Activated CD4-positive, alpha-beta memory T cell treated with anti-CD3 and anti-CD28 coated beads, Interleukin-2, amount 10 ng/mL, durations not matched to agents 7 days and 5 days (primary cell): ENCODE measurements at regions not wholly inside any gene's neighbourhood (a gene's known extent, or its start where the extent isn't known, plus 50 kb on each side); places are given as distances from the start of the nearest gene placed in this dataset.

Experiments used
- CTCF ChIA-PET: fragments of 350-600 bp; sonication (Branson Sonifier 250); formaldehyde crosslinking; loops from one replicate; lab custom pipeline; 2021; ENCODE audit warnings: antibody characterized with exemption, inconsistent platforms; lab: Charles Lee
- POLR2A ChIA-PET: fragments of 350-600 bp; sonication (Branson Sonifier 250); formaldehyde crosslinking; loops from one replicate; lab custom pipeline; 2021; ENCODE audit warnings: antibody characterized with exemption; lab: Charles Lee
- DNase-seq: peaks from one replicate; pipeline ENCODE4 v3.0.0-alpha.2; 2020
- H3K27ac Mint-ChIP-seq: one replicate; pipeline ENCODE4 v1.8.0; 2021; ENCODE audit warnings: mild to moderate bottlenecking, mixed read lengths
- H3K27me3 Mint-ChIP-seq: one replicate; pipeline ENCODE4 v1.8.0; 2021; ENCODE audit warnings: mixed read lengths
- H3K36me3 Mint-ChIP-seq: one replicate; pipeline ENCODE4 v1.8.0; 2021; ENCODE audit warnings: low read depth, mixed read lengths
- H3K4me1 Mint-ChIP-seq: one replicate; pipeline ENCODE4 v1.8.0; 2021; ENCODE audit warnings: mixed read lengths
- H3K4me3 Mint-ChIP-seq: one replicate; pipeline ENCODE4 v1.8.0; 2021; ENCODE audit warnings: mild to moderate bottlenecking, mixed read lengths
- H3K9me3 Mint-ChIP-seq: one replicate; pipeline ENCODE4 v1.8.0; 2021; ENCODE audit warnings: mixed read lengths

DNA sequence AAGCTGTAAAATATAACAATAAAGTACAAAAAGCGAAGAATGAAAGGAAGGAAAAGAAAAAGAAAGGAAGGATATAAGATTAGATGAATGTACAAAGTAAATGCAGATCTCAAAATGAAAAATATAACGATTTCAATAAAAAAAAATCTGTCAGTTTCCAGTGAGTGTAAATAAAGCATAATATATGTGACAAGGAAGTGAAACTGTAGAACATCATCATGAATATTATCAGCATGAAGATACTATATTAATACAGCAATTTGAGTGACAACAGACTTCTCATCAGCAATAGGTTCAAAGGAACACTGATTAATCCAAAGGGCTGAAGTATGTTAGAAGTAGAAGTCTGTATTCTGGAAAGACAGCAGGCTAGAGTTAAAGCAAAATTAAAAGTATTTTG is 659.5 kb upstream of the MBL2 start:
- Mint-ChIP-seq H3K36me3 (no peaks in the 10 kb centered on the region), H3K9me3 (peaks cover 10% of the 10 kb centered on the region), H3K27me3 (no peaks in the 10 kb centered on the region), H3K4me1 (no peaks in the 10 kb centered on the region), H3K27ac (no peak overlapping the region), H3K4me3 (no peak overlapping the region)
- CTCF ChIA-PET = no interaction called here
- POLR2A ChIA-PET = no interaction called here
- DNase-seq = no peak

DNA sequence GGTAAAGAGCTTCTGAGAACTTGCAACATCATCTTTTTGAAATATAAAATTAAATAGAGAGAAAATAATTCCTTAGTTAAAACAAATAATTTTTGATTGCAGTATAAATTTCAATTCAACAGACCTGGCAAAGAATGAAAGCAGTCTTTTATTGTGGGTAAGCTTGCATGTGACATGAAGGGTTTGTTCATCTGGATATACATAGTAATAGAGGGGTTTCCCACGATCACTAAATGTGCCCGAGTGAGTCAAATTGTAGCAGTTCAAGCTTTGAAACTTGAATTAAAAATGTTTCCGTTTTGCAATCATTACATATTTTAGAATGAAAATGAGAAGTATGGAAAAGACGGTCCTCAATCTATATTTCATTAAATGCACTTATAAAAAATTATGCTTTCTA is 658.4 kb upstream of the MBL2 start:
- CTCF ChIA-PET = no interaction called here

DNA sequence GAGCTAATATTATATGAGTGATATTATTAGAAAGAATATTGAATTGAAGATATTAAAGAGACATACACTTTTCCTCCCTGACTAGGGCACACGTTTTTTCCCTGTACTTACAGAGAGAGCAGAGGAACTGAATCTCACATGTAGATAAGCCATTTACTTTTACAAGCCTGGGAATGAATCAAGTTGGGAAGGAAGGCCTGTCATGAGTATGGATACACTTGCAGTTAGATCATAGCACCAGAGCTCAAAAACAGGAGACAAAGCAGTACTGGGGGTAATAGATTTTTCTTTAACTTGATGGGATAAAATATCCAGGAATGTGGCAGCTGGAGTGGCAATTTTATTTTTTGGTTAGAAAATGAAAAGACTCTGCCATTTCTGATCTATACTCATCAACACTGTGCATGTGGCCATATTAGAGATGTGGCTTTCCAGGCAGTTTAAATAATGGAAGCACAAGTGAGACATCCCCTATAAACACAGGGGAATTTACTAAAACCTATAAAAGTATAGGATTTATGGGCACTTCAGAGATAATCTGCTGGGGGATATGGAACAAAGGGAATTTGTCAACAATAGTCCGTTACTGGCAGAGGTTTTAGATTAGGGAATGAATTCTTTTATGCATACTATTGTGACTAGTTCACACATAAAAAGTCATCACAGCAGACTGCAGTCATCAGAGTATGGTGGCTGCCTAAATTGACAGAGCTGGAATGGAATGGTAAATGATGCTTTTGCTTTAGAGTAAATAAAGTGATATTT is 657.7 kb upstream of the MBL2 start:
- no peak for DNase-seq
- H3K9me3 Mint-ChIP-seq = peaks cover 11% of the 10 kb centered on the region
- H3K4me3 Mint-ChIP-seq = no peak overlapping the region
- no peak overlapping the region for H3K27ac Mint-ChIP-seq
- no peaks in the 10 kb centered on the region for H3K36me3 Mint-ChIP-seq
- ChIA-PET POLR2A (no interaction called here), CTCF (no interaction called here)
- H3K27me3 Mint-ChIP-seq = no peaks in the 10 kb centered on the region
- H3K4me1 Mint-ChIP-seq = no peaks in the 10 kb centered on the region

More for the DNA sequence above, 658.4 kb upstream of the MBL2 start:
- Mint-ChIP-seq H3K36me3 (no peaks in the 10 kb centered on the region), H3K9me3 (peaks cover 14% of the 10 kb centered on the region), H3K4me1 (no peaks in the 10 kb centered on the region), H3K27ac (no peak overlapping the region), H3K27me3 (no peaks in the 10 kb centered on the region), H3K4me3 (no peak overlapping the region)
- DNase-seq = no peak
- POLR2A ChIA-PET = no interaction called here

DNA sequence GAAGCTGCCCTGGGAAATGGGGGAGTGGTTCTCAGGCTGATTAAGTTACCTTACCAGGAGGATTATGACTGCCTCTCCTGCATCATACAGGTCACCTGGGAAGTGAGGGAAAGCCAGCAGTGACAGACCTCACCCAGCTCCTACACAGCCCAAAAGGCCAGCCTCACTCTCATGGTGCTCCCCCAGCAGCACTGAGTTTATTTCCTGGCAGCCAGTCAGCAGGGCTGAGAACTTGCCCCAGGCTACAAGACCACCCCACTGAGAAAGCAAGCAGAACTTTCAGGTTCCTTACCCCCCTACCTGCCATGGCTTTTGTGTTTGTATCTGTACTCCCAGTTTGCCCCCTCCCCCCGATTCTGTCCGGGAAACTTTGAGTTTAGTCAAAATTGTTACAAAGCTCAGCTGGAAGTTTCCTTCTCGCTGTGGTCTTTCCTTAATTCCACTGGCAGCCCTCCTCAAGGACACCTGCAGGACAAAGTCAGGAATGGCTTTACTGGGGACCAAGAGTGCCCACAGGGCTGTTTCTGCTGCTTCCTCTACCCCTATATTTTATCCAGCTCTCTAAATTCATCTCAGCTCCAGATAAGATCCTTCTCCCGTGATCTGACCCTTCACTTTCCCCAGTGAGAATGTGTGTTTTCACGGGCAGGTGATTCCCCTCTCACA is 649.8 kb upstream of the MBL2 start:
- Mint-ChIP-seq H3K27ac (no peak overlapping the region), H3K4me3 (no peak overlapping the region), H3K27me3 (no peaks in the 10 kb centered on the region), H3K36me3 (no peaks in the 10 kb centered on the region), H3K4me1 (no peaks in the 10 kb centered on the region), H3K9me3 (peaks cover 16% of the 10 kb centered on the region)
- DNase-seq = no peak
- ChIA-PET POLR2A (no interaction called here), CTCF (no interaction called here)

DNA sequence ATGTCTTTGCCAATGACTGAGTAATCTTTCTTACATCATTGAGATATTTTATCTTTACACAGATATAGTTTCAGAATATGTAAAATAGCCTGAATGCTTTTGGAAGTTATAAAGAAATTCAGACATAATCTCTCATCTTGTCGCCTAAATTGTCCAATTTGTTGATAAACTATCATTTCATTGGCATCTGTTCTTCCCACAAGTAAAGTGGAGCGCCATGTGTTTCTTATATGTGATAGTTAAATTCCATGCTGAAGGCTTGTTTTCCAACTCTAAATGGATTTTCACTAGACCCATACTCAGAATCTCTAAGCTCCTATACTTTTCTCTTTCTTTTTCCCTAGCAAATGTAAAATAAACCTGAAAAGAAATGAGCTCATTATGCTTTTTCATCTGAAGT is 640.1 kb upstream of the MBL2 start:
- Mint-ChIP-seq H3K4me3 (no peak overlapping the region), H3K4me1 (no peaks in the 10 kb centered on the region), H3K9me3 (peaks cover 6% of the 10 kb centered on the region), H3K36me3 (no peaks in the 10 kb centered on the region), H3K27me3 (no peaks in the 10 kb centered on the region), H3K27ac (no peak overlapping the region)
- POLR2A ChIA-PET = no interaction called here
- no peak for DNase-seq
- CTCF ChIA-PET = no interaction called here

DNA sequence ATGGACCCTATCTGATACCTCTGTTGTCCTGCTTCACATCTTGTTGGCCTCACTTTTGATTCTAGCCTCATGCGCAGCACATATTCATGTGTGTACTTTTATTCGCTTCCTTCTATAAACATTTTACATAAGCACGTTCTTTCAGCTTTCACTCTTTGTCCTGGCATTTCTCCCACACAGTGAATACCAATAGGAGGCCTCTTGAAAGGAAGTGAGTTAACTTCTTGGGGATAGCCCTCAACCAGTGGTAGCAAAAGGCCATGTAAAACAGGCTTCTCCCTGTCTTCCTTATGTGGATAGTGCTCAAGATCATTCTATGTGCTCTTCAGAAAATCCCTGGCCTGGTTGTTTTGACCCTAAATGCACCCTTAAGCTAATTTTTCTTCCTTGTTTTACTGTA is 633.9 kb upstream of the MBL2 start:
- Mint-ChIP-seq H3K36me3 (no peaks in the 10 kb centered on the region), H3K27ac (no peak overlapping the region), H3K27me3 (no peaks in the 10 kb centered on the region), H3K9me3 (peaks cover 17% of the 10 kb centered on the region), H3K4me1 (no peaks in the 10 kb centered on the region), H3K4me3 (no peak overlapping the region)
- CTCF ChIA-PET = no interaction called here
- no peak for DNase-seq
- POLR2A ChIA-PET = no interaction called here

DNA sequence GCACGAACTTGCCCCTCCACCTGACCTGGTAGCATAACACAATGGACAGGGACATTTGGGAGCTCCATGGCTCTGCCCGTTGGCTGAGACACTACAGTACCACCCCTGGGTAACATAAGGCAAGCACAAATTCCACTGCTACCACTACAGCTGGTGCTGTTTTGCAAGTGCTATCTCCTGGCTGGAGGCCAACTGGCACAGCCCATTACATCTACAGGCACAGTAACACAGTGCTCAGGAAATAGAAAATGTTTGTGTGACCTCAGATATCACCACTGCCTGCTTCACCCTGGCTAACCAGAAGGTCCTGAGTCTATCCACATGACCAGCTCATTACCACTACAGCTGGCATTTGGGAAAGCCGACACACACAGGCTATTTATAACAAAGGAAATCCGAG is 631.1 kb upstream of the MBL2 start:
- no peak for DNase-seq
- no peaks in the 10 kb centered on the region for H3K36me3 Mint-ChIP-seq
- peaks cover 19% of the 10 kb centered on the region for H3K9me3 Mint-ChIP-seq
- no peaks in the 10 kb centered on the region for H3K4me1 Mint-ChIP-seq
- H3K4me3 Mint-ChIP-seq = no peak overlapping the region
- ChIA-PET POLR2A (no interaction called here), CTCF (no interaction called here)
- H3K27ac Mint-ChIP-seq = no peak overlapping the region
- no peaks in the 10 kb centered on the region for H3K27me3 Mint-ChIP-seq

DNA sequence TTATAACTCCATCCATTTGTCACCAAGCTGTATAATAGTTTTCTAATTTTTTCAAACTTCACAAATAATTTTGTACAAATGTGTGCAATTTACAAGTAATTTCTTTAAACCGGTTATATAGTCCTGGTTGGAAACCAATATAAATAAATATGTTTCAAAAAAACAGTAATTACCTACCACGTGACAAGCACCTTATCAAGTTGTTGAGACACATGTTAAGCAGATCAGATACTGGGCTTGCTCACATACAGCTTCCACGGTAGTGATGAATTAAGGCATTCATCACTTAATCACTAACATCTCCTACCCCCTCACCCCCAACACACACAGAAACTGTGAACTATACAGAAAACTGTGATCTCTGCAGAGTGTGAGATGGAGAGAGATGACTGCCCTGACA is 630.0 kb upstream of the MBL2 start:
- Mint-ChIP-seq H3K4me3 (no peak overlapping the region), H3K36me3 (no peaks in the 10 kb centered on the region), H3K9me3 (peaks cover 16% of the 10 kb centered on the region), H3K4me1 (no peaks in the 10 kb centered on the region), H3K27ac (no peak overlapping the region), H3K27me3 (no peaks in the 10 kb centered on the region)
- ChIA-PET CTCF (no interaction called here), POLR2A (no interaction called here)
- no peak for DNase-seq

DNA sequence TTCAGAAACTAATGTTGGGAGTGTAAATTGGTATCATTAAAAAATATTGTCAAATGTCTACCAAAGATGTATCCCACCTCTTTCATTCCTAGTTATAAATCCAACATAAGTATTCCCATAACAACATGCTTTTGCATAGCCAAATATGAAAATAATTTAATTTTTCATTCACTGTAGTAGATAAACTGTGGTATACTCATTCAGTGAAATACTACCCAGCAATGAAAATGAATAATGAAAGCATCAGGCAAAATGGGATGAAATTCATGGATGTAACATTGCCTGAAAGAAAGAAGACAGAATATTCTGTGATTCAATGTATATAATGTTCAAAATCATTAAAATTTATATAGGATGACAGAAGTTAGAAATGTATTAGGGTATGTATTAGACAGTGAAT is 629.0 kb upstream of the MBL2 start:
- DNase-seq = no peak
- H3K36me3 Mint-ChIP-seq = no peaks in the 10 kb centered on the region
- H3K27ac Mint-ChIP-seq = no peak overlapping the region
- no peak overlapping the region for H3K4me3 Mint-ChIP-seq
- H3K9me3 Mint-ChIP-seq = peaks cover 16% of the 10 kb centered on the region
- POLR2A ChIA-PET = no interaction called here
- H3K4me1 Mint-ChIP-seq = no peaks in the 10 kb centered on the region
- H3K27me3 Mint-ChIP-seq = no peaks in the 10 kb centered on the region
- CTCF ChIA-PET = no interaction called here

DNA sequence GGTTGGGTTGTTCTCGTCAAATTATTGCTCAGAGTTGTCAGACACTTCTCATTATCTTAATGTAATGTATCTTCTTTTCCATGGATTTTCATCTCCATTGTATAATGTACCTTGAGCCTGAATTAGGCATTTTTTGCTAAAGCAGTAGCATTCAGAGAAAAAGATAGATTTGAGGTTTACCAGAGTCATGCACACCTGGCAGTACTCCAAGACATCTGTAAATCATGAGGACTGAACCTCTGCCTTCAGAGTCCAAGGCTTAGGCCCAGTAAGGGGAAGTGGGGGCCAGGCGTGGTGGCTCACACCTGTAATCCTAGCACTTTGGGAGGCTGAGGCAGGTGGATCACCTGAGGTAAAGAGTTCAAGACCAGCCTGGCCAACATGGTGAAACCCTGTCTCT is 624.3 kb upstream of the MBL2 start:
- H3K4me1 Mint-ChIP-seq = no peaks in the 10 kb centered on the region
- POLR2A ChIA-PET = no interaction called here
- no peak for DNase-seq
- no peaks in the 10 kb centered on the region for H3K36me3 Mint-ChIP-seq
- CTCF ChIA-PET = no interaction called here
- H3K4me3 Mint-ChIP-seq = no peak overlapping the region
- H3K27me3 Mint-ChIP-seq = no peaks in the 10 kb centered on the region
- peaks cover 15% of the 10 kb centered on the region for H3K9me3 Mint-ChIP-seq
- H3K27ac Mint-ChIP-seq = no peak overlapping the region

DNA sequence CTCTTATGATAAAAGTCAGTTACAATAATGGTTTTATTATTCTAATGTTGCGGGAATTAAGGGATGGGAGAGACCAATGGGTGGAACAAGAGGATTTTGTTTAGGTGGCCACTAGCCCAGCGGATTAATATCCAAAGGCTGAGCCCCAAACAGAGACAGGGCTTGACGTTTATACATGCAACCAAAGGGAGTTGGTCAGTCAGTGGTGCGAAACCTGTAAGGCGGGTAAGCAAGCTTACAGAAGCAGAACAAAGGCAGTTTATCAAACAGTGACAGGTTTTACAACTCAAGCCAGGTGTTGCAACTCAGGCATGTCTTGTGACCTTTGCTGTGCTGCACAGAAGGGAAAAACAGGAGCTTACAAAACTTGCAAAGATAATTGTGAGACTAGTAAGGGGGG is 622.9 kb upstream of the MBL2 start:
- H3K27ac Mint-ChIP-seq = no peak overlapping the region
- peaks cover 16% of the 10 kb centered on the region for H3K9me3 Mint-ChIP-seq
- DNase-seq = no peak
- ChIA-PET POLR2A (no interaction called here), CTCF (no interaction called here)
- H3K36me3 Mint-ChIP-seq = no peaks in the 10 kb centered on the region
- no peaks in the 10 kb centered on the region for H3K27me3 Mint-ChIP-seq
- H3K4me1 Mint-ChIP-seq = no peaks in the 10 kb centered on the region
- H3K4me3 Mint-ChIP-seq = no peak overlapping the region

DNA sequence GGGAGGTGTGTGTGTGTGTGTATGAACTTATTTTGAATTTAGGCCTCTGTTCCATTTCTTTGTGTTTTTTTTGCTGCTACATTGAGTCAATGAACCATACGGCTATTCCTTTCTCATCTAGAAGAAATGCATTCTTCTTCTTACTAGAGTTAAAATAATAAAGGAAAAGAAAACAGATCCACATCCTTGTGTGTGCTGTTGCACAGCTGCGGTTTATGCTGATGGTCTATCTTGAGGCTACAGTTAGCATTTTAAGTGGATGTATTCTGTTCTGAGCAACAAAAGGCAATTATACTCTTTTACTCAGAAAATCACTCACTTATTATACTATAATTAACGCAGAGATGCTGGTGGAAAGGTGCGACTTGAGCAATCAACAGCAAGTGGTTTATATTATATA is 615.0 kb upstream of the MBL2 start:
- Mint-ChIP-seq H3K36me3 (no peaks in the 10 kb centered on the region), H3K4me1 (no peaks in the 10 kb centered on the region), H3K4me3 (no peak overlapping the region), H3K27me3 (no peaks in the 10 kb centered on the region), H3K9me3 (peaks cover 4% of the 10 kb centered on the region), H3K27ac (no peak overlapping the region)
- ChIA-PET CTCF (no interaction called here), POLR2A (no interaction called here)
- no peak for DNase-seq

DNA sequence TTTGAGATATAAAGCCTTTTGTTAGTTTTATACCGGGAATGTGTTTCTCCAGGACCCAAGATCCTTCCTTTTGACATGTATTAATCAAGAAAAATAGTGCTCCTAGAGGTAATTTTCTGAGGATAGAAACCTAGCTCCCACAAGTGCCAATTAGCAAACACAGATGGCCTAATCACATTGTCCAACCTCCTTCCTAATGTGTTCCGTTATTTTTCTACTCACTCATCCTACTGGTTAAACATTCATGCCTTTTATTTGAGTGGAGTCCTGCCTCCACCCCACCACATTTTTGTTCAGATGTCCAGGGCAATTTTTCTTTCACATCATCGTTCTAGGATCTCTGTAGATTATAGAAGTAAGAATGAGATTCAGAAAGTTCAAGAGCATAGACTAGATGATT is 610.0 kb upstream of the MBL2 start:
- Mint-ChIP-seq H3K27ac (no peak overlapping the region), H3K4me1 (no peaks in the 10 kb centered on the region), H3K27me3 (no peaks in the 10 kb centered on the region), H3K36me3 (no peaks in the 10 kb centered on the region), H3K9me3 (peaks cover 5% of the 10 kb centered on the region), H3K4me3 (no peak overlapping the region)
- POLR2A ChIA-PET = no interaction called here
- no peak for DNase-seq
- CTCF ChIA-PET = no interaction called here

DNA sequence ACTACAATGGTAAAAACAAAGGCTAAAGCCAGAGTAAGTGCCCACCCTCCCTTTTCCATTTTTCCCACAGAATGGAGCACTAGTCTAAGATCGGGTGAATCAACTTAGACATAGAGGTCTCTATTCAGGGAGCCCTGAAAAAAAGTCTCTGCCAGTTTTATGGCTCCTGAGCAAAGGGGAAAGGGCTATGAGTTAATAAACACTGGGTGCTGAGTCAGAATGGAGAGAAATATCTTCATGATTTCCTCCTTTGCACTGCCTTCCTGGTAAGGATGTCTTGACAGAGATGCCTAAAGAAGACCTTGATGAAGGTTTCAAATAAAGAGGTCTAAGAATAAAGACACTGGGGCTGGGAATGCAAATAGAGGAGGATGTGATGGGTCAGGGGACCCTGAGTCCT is 607.4 kb upstream of the MBL2 start:
- POLR2A ChIA-PET = no interaction called here
- DNase-seq = no peak
- Mint-ChIP-seq H3K4me3 (no peak overlapping the region), H3K4me1 (no peaks in the 10 kb centered on the region), H3K27ac (no peak overlapping the region), H3K9me3 (peaks cover 8% of the 10 kb centered on the region), H3K36me3 (no peaks in the 10 kb centered on the region), H3K27me3 (no peaks in the 10 kb centered on the region)
- CTCF ChIA-PET = no interaction called here
